Neural cell (in vitro differentiated cells): ENCODE measurements at regions not wholly inside any gene's neighbourhood (a gene's known extent, or its start where the extent isn't known, plus 50 kb on each side); places are given as distances from the start of the nearest gene placed in this dataset.

Source experiments
- EP300 ChIP-seq: fragments of 450-650 bp; conservative IDR thresholded peaks from 2 replicates; pipeline ENCODE4 v1.6.1; 2014; ENCODE audit warnings: antibody characterized with exemption, mild to moderate bottlenecking, moderate library complexity; ENCODE audit not compliant: poor library complexity, severe bottlenecking
- EZH2 ChIP-seq: fragments of 200-600, 300-800 bp; shearing (Covaris generic), sonication (generic); IDR thresholded peaks from 2 replicates; pipeline ENCODE4 v1.6.1; 2014; ENCODE audit warnings: antibody characterized with exemption, low read length, borderline replicate concordance, mild to moderate bottlenecking; ENCODE audit not compliant: insufficient read depth, poor library complexity, severe bottlenecking
- MXI1 ChIP-seq: fragments of 450-650 bp; conservative IDR thresholded peaks from 2 replicates; pipeline ENCODE4 v1.6.1; 2014; ENCODE audit warnings: antibody characterized with exemption, mild to moderate bottlenecking; ENCODE audit not compliant: poor library complexity, severe bottlenecking
- POLR2AphosphoS5 ChIP-seq: IDR thresholded peaks from 2 replicates; pipeline ENCODE4 v1.6.1; 2012
- TAF1 ChIP-seq: IDR thresholded peaks from 2 replicates; pipeline ENCODE4 v1.6.1; 2012; ENCODE audit warnings: low read depth
- TF ChIP-seq, protein P1 (sequence below): fragments of 450-650 bp; IDR thresholded peaks from 2 replicates; pipeline ENCODE4 v1.5.1; 2014; ENCODE audit warnings: antibody characterized with exemption, mild to moderate bottlenecking, moderate library complexity; ENCODE audit not compliant: poor library complexity, severe bottlenecking
- TF ChIP-seq, protein P2 (sequence below): IDR thresholded peaks from 2 replicates; pipeline ENCODE4 v1.6.1; 2012; ENCODE audit warnings: borderline replicate concordance

GRCh38 chr4:20412072-20412471 is 160.4 kb downstream of the SLIT2 start:
- TF ChIP-seq, protein P1, sequence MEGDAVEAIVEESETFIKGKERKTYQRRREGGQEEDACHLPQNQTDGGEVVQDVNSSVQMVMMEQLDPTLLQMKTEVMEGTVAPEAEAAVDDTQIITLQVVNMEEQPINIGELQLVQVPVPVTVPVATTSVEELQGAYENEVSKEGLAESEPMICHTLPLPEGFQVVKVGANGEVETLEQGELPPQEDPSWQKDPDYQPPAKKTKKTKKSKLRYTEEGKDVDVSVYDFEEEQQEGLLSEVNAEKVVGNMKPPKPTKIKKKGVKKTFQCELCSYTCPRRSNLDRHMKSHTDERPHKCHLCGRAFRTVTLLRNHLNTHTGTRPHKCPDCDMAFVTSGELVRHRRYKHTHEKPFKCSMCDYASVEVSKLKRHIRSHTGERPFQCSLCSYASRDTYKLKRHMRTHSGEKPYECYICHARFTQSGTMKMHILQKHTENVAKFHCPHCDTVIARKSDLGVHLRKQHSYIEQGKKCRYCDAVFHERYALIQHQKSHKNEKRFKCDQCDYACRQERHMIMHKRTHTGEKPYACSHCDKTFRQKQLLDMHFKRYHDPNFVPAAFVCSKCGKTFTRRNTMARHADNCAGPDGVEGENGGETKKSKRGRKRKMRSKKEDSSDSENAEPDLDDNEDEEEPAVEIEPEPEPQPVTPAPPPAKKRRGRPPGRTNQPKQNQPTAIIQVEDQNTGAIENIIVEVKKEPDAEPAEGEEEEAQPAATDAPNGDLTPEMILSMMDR, result no peak
- TF ChIP-seq EP300 (no peak), EZH2 (no peak), POLR2AphosphoS5 (no peak), MXI1 (no peak), TAF1 (no peak)
- TF ChIP-seq, protein P2, sequence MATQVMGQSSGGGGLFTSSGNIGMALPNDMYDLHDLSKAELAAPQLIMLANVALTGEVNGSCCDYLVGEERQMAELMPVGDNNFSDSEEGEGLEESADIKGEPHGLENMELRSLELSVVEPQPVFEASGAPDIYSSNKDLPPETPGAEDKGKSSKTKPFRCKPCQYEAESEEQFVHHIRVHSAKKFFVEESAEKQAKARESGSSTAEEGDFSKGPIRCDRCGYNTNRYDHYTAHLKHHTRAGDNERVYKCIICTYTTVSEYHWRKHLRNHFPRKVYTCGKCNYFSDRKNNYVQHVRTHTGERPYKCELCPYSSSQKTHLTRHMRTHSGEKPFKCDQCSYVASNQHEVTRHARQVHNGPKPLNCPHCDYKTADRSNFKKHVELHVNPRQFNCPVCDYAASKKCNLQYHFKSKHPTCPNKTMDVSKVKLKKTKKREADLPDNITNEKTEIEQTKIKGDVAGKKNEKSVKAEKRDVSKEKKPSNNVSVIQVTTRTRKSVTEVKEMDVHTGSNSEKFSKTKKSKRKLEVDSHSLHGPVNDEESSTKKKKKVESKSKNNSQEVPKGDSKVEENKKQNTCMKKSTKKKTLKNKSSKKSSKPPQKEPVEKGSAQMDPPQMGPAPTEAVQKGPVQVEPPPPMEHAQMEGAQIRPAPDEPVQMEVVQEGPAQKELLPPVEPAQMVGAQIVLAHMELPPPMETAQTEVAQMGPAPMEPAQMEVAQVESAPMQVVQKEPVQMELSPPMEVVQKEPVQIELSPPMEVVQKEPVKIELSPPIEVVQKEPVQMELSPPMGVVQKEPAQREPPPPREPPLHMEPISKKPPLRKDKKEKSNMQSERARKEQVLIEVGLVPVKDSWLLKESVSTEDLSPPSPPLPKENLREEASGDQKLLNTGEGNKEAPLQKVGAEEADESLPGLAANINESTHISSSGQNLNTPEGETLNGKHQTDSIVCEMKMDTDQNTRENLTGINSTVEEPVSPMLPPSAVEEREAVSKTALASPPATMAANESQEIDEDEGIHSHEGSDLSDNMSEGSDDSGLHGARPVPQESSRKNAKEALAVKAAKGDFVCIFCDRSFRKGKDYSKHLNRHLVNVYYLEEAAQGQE, result no peak
